ENCODE measurements at regions not wholly inside any gene's neighbourhood (a gene's known extent, or its start where the extent isn't known, plus 50 kb on each side); places are given as distances from the start of the nearest gene placed in this dataset.

DNA sequence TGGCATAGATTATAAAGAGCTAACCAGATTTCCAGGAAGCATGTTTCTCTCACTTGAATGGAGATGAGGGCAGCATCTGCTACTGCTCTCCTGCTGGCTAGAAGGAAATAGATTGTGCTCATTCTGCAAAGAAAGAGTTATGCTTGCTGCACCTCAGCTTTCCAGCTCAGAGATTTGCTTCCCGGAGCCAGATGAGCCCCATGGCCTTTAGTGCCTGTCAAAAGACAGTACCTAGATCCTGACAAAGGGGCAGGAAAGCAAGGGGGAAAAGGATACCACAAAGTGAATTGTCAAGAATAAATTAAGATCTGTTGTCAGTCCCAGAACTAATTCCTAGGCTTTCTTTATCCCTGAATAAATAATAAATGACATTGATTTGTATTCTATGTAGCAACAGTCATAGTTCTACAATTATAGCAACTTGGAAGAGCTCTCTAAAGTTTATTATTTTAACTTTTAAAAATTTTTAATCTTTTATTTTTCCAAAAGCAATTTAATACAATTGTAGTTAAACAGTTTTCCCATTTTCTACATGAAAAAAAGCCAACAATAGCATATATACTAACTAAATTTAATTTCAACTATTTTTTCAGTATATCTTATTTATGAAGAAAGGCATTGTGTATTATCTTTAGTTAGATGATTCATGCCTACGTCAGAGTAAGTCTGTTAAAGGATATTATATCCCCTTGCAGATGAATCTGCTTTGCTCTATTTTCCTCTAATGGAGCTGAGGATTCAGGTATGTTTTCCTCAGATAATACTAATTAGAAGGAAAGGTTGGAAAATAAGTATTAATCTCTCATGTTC, 306.1 kb upstream of the DDI1 start:
- no peak for DNase-seq (ENCODE audit: low spot score)
- Histone ChIP-seq H3K4me1 (ENCODE audit: control insufficient read depth in 4 of 4, insufficient read depth in 4 of 4, low read length in 3 of 4) (no peaks in the 10 kb centered on the region), H3K9me3 (ENCODE audit: control insufficient read depth in 4 of 4, low read length in 3 of 4) (no peaks in the 10 kb centered on the region), H3K27me3 (ENCODE audit: control insufficient read depth in 4 of 4, insufficient read depth in 4 of 4, low read length in 3 of 4) (peaks cover 0 to 3% (median under 1%) of the 10 kb centered on the region in 4 donors), H3K27ac (ENCODE audit: low read depth in 1 of 2, low read length in 2 of 2) (no peak overlapping the region), H3K9ac (ENCODE audit: low read depth in 1 of 2, low read length in 2 of 2) (no peak overlapping the region), H3K4me3 (ENCODE audit: low read depth in 1 of 3, low read length in 3 of 3) (no peak overlapping the region), H3K36me3 (ENCODE audit: control insufficient read depth in 4 of 4, insufficient read depth in 3 of 4, low read depth in 1 of 4, low read length in 3 of 4) (no peaks in the 10 kb centered on the region)
- 50% methylated on average over 2 of the region's 2 CpGs for WGBS
- TF ChIP-seq JUND (IDR thresholded peaks at IDR 0.05) (no peak), EGR1 (IDR thresholded peaks at IDR 0.05; ENCODE audit: low read depth in 2 of 2) (no peak), SP1 (IDR thresholded peaks at IDR 0.05) (no peak), RAD21 (IDR thresholded peaks at IDR 0.05) (no peak), YY1 (IDR thresholded peaks at IDR 0.05) (no peak), GABPA (IDR thresholded peaks at IDR 0.05 in 1 of 2, conservative IDR thresholded peaks at IDR 0.05 in 1 of 2) (no peak), HNF4G (IDR thresholded peaks at IDR 0.05) (no peak), FOXA2 (IDR thresholded peaks at IDR 0.05) (no peak), FOXA1 (IDR thresholded peaks at IDR 0.05) (no peak), HNF4A (conservative IDR thresholded peaks at IDR 0.05) (no peak)
- TF ChIP-seq, protein P1, sequence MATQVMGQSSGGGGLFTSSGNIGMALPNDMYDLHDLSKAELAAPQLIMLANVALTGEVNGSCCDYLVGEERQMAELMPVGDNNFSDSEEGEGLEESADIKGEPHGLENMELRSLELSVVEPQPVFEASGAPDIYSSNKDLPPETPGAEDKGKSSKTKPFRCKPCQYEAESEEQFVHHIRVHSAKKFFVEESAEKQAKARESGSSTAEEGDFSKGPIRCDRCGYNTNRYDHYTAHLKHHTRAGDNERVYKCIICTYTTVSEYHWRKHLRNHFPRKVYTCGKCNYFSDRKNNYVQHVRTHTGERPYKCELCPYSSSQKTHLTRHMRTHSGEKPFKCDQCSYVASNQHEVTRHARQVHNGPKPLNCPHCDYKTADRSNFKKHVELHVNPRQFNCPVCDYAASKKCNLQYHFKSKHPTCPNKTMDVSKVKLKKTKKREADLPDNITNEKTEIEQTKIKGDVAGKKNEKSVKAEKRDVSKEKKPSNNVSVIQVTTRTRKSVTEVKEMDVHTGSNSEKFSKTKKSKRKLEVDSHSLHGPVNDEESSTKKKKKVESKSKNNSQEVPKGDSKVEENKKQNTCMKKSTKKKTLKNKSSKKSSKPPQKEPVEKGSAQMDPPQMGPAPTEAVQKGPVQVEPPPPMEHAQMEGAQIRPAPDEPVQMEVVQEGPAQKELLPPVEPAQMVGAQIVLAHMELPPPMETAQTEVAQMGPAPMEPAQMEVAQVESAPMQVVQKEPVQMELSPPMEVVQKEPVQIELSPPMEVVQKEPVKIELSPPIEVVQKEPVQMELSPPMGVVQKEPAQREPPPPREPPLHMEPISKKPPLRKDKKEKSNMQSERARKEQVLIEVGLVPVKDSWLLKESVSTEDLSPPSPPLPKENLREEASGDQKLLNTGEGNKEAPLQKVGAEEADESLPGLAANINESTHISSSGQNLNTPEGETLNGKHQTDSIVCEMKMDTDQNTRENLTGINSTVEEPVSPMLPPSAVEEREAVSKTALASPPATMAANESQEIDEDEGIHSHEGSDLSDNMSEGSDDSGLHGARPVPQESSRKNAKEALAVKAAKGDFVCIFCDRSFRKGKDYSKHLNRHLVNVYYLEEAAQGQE (IDR thresholded peaks at IDR 0.05), result no peak
- TF ChIP-seq, protein P2, sequence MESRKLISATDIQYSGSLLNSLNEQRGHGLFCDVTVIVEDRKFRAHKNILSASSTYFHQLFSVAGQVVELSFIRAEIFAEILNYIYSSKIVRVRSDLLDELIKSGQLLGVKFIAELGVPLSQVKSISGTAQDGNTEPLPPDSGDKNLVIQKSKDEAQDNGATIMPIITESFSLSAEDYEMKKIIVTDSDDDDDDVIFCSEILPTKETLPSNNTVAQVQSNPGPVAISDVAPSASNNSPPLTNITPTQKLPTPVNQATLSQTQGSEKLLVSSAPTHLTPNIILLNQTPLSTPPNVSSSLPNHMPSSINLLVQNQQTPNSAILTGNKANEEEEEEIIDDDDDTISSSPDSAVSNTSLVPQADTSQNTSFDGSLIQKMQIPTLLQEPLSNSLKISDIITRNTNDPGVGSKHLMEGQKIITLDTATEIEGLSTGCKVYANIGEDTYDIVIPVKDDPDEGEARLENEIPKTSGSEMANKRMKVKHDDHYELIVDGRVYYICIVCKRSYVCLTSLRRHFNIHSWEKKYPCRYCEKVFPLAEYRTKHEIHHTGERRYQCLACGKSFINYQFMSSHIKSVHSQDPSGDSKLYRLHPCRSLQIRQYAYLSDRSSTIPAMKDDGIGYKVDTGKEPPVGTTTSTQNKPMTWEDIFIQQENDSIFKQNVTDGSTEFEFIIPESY (IDR thresholded peaks at IDR 0.05), result no peak
- TF ChIP-seq, protein P3, sequence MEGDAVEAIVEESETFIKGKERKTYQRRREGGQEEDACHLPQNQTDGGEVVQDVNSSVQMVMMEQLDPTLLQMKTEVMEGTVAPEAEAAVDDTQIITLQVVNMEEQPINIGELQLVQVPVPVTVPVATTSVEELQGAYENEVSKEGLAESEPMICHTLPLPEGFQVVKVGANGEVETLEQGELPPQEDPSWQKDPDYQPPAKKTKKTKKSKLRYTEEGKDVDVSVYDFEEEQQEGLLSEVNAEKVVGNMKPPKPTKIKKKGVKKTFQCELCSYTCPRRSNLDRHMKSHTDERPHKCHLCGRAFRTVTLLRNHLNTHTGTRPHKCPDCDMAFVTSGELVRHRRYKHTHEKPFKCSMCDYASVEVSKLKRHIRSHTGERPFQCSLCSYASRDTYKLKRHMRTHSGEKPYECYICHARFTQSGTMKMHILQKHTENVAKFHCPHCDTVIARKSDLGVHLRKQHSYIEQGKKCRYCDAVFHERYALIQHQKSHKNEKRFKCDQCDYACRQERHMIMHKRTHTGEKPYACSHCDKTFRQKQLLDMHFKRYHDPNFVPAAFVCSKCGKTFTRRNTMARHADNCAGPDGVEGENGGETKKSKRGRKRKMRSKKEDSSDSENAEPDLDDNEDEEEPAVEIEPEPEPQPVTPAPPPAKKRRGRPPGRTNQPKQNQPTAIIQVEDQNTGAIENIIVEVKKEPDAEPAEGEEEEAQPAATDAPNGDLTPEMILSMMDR (IDR thresholded peaks at IDR 0.05; ENCODE audit: low read depth, low read length, missing input control), result no peak
- TF ChIP-seq, protein P4, sequence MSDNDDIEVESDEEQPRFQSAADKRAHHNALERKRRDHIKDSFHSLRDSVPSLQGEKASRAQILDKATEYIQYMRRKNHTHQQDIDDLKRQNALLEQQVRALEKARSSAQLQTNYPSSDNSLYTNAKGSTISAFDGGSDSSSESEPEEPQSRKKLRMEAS (IDR thresholded peaks at IDR 0.05), result no peak

DNA sequence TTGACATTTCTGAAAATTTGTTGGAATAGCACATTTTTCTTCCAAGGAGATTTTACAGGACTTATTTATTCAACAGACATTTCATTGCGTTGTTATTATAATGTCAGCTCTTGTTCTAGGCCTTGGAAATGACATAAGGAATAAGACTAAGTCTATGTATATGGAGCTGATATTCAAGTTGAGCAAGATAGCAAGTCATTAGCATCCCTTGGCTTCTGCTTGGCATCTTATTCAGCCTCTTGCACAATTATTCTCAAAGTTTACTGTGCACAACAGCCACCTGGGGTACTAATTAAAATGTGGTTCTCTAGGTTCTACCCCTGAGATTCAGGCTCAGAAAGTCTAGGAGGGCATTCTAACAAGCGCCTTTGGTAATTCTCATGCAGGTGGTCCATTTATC, 304.8 kb upstream of the DDI1 start:
- no peak overlapping the region for H3K4me3 ChIP-seq (ENCODE audit: low read depth in 1 of 3, low read length in 3 of 3)
- no peaks in the 10 kb centered on the region for H3K9me3 ChIP-seq (ENCODE audit: control insufficient read depth in 4 of 4, low read length in 3 of 4)
- no peak for DNase-seq (ENCODE audit: low spot score)
- TF ChIP-seq JUND (IDR thresholded peaks at IDR 0.05) (no peak), RXRA (IDR thresholded peaks at IDR 0.05) (no peak)
- no peak overlapping the region for H3K27ac ChIP-seq (ENCODE audit: low read depth in 1 of 2, low read length in 2 of 2)
- peaks cover 0 to 3% (median under 1%) of the 10 kb centered on the region in 4 donors for H3K27me3 ChIP-seq (ENCODE audit: control insufficient read depth in 4 of 4, insufficient read depth in 4 of 4, low read length in 3 of 4)
- no peaks in the 10 kb centered on the region for H3K4me1 ChIP-seq (ENCODE audit: control insufficient read depth in 4 of 4, insufficient read depth in 4 of 4, low read length in 3 of 4)
- no peaks in the 10 kb centered on the region for H3K36me3 ChIP-seq (ENCODE audit: control insufficient read depth in 4 of 4, insufficient read depth in 3 of 4, low read depth in 1 of 4, low read length in 3 of 4)
- no peak overlapping the region for H3K9ac ChIP-seq (ENCODE audit: low read depth in 1 of 2, low read length in 2 of 2)
- 48% methylated on average over 2 of the region's 2 CpGs for WGBS

Measured in liver (tissue), 8 donors.